ENCODE measurements at regions not wholly inside any gene's neighbourhood (a gene's known extent, or its start where the extent isn't known, plus 50 kb on each side); places are given as distances from the start of the nearest gene placed in this dataset.
A peak's percentile ranks its signal among the peaks of the same experiment; 100 is the strongest.

GRCh38 chr9:93893899-93894690, 61.1 kb downstream of the BARX1 start (continued):
- TF ChIP-seq REST (IDR thresholded peaks at IDR 0.05; ENCODE audit: borderline replicate concordance in 1 of 2, low read depth in 1 of 2, low read length in 2 of 2) (no peak), TFDP2 (CRISPR knock-in tag; IDR thresholded peaks at IDR 0.05) (no peak), GTF3A (CRISPR knock-in tag; conservative IDR thresholded peaks at IDR 0.05) (no peak), KAT7 (CRISPR knock-in tag; IDR thresholded peaks at IDR 0.05; ENCODE audit: borderline replicate concordance) (0 out of 2 replicates have a peak, but pooled peaks have one; percentile 18), GPN1 (CRISPR knock-in tag; IDR thresholded peaks at IDR 0.05; ENCODE audit: borderline replicate concordance) (no peak), ZNF574 (CRISPR knock-in tag; IDR thresholded peaks at IDR 0.05) (peak; percentile 53; the same call in 1 of the 2 replicates), ZNF343 (CRISPR knock-in tag; IDR thresholded peaks at IDR 0.05) (0 out of 2 replicates have a peak, but pooled peaks have one; percentile 88), ZNF530 (CRISPR knock-in tag; IDR thresholded peaks at IDR 0.05; ENCODE audit: low read depth) (no peak), SRF (IDR thresholded peaks at IDR 0.05; ENCODE audit: low read depth, low read length) (peak; percentile 66; the same call in 1 of the 2 replicates), MXD4 (CRISPR knock-in tag; IDR thresholded peaks at IDR 0.05) (no peak), CEBPG (CRISPR knock-in tag; IDR thresholded peaks at IDR 0.05) (no peak)
- TF ChIP-seq, protein P1, sequence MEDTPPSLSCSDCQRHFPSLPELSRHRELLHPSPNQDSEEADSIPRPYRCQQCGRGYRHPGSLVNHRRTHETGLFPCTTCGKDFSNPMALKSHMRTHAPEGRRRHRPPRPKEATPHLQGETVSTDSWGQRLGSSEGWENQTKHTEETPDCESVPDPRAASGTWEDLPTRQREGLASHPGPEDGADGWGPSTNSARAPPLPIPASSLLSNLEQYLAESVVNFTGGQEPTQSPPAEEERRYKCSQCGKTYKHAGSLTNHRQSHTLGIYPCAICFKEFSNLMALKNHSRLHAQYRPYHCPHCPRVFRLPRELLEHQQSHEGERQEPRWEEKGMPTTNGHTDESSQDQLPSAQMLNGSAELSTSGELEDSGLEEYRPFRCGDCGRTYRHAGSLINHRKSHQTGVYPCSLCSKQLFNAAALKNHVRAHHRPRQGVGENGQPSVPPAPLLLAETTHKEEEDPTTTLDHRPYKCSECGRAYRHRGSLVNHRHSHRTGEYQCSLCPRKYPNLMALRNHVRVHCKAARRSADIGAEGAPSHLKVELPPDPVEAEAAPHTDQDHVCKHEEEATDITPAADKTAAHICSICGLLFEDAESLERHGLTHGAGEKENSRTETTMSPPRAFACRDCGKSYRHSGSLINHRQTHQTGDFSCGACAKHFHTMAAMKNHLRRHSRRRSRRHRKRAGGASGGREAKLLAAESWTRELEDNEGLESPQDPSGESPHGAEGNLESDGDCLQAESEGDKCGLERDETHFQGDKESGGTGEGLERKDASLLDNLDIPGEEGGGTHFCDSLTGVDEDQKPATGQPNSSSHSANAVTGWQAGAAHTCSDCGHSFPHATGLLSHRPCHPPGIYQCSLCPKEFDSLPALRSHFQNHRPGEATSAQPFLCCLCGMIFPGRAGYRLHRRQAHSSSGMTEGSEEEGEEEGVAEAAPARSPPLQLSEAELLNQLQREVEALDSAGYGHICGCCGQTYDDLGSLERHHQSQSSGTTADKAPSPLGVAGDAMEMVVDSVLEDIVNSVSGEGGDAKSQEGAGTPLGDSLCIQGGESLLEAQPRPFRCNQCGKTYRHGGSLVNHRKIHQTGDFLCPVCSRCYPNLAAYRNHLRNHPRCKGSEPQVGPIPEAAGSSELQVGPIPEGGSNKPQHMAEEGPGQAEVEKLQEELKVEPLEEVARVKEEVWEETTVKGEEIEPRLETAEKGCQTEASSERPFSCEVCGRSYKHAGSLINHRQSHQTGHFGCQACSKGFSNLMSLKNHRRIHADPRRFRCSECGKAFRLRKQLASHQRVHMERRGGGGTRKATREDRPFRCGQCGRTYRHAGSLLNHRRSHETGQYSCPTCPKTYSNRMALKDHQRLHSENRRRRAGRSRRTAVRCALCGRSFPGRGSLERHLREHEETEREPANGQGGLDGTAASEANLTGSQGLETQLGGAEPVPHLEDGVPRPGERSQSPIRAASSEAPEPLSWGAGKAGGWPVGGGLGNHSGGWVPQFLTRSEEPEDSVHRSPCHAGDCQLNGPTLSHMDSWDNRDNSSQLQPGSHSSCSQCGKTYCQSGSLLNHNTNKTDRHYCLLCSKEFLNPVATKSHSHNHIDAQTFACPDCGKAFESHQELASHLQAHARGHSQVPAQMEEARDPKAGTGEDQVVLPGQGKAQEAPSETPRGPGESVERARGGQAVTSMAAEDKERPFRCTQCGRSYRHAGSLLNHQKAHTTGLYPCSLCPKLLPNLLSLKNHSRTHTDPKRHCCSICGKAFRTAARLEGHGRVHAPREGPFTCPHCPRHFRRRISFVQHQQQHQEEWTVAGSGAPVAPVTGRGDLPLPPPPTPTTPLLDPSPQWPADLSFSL (CRISPR knock-in tag; IDR thresholded peaks at IDR 0.05): no peak
- TF ChIP-seq, protein P2, sequence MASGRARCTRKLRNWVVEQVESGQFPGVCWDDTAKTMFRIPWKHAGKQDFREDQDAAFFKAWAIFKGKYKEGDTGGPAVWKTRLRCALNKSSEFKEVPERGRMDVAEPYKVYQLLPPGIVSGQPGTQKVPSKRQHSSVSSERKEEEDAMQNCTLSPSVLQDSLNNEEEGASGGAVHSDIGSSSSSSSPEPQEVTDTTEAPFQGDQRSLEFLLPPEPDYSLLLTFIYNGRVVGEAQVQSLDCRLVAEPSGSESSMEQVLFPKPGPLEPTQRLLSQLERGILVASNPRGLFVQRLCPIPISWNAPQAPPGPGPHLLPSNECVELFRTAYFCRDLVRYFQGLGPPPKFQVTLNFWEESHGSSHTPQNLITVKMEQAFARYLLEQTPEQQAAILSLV (CRISPR knock-in tag; IDR thresholded peaks at IDR 0.05; ENCODE audit: borderline replicate concordance): peak; percentile 78; the same call in 1 of the 2 replicates

Measured in HepG2 (cell line).